COLO829 (cell line): ENCODE measurements at regions not wholly inside any gene's neighbourhood (a gene's known extent, or its start where the extent isn't known, plus 50 kb on each side); places are given as distances from the start of the nearest gene placed in this dataset.
"Not testable (repeated sequence)": the region's sequence is repeated elsewhere in the genome, so short reads cannot be mapped to it uniquely, and the experiment has no call there.

Experiments
- DNase-seq: peaks from one replicate; pipeline ENCODE4 v3.0.0; 2012; ENCODE audit warnings: low spot score

GRCh38 chr15:44817797-44818196, 81.5 kb downstream of the TRIM69 start:
- DNase-seq: not testable (repeated sequence)

GRCh38 chr15:44819331-44819987, 83.1 kb downstream of the TRIM69 start:
- not testable (repeated sequence) for DNase-seq

- DNase-seq: not testable (repeated sequence)
Observed at GRCh38 chr15:44820535-44820934, 84.2 kb downstream of the TRIM69 start.

GRCh38 chr15:44820967-44821366, 84.6 kb downstream of the TRIM69 start:
- not testable (repeated sequence) for DNase-seq

- DNase-seq: not testable (repeated sequence)
Observed at GRCh38 chr15:44824277-44825145, 88.2 kb downstream of the TRIM69 start.

- DNase-seq: not testable (repeated sequence)
Observed at GRCh38 chr15:44826583-44826982, 90.3 kb downstream of the TRIM69 start.

GRCh38 chr15:44828229-44828914, 92.0 kb downstream of the TRIM69 start:
- not testable (repeated sequence) for DNase-seq

GRCh38 chr15:44829150-44829549, 92.8 kb downstream of the TRIM69 start:
- not testable (repeated sequence) for DNase-seq

GRCh38 chr15:44830692-44831408, 94.5 kb downstream of the TRIM69 start:
- not testable (repeated sequence) for DNase-seq

GRCh38 chr15:44831409-44831741, 95.0 kb downstream of the TRIM69 start:
- DNase-seq: not testable (repeated sequence)

- DNase-seq: not testable (repeated sequence)
Observed at GRCh38 chr15:44832133-44832532, 95.8 kb downstream of the TRIM69 start.

GRCh38 chr15:44833081-44833480, 96.8 kb downstream of the TRIM69 start:
- not testable (repeated sequence) for DNase-seq

GRCh38 chr15:44833761-44834160, 97.4 kb downstream of the TRIM69 start:
- not testable (repeated sequence) for DNase-seq

GRCh38 chr15:44835082-44835481, 98.8 kb downstream of the TRIM69 start:
- not testable (repeated sequence) for DNase-seq

GRCh38 chr15:44836094-44836493, 99.8 kb downstream of the TRIM69 start:
- no peak for DNase-seq

GRCh38 chr15:44838929-44839328, 102.6 kb downstream of the TRIM69 start:
- not testable (repeated sequence) for DNase-seq

GRCh38 chr15:44841762-44842161, 105.4 kb downstream of the TRIM69 start:
- not testable (repeated sequence) for DNase-seq

- DNase-seq: not testable (repeated sequence)
Observed at GRCh38 chr15:44842883-44843282, 106.6 kb downstream of the TRIM69 start.

GRCh38 chr15:44844936-44845335, 108.6 kb downstream of the TRIM69 start:
- not testable (repeated sequence) for DNase-seq

GRCh38 chr15:44846156-44846555, 109.8 kb downstream of the TRIM69 start:
- DNase-seq: not testable (repeated sequence)

- DNase-seq: not testable (repeated sequence)
Observed at GRCh38 chr15:44847555-44847954, 108.9 kb upstream of the TERB2 start.

GRCh38 chr15:44848859-44849258, 107.6 kb upstream of the TERB2 start:
- not testable (repeated sequence) for DNase-seq
